Glutamatergic neuron (in vitro differentiated cells): ENCODE measurements at regions not wholly inside any gene's neighbourhood (a gene's known extent, or its start where the extent isn't known, plus 50 kb on each side); places are given as distances from the start of the nearest gene placed in this dataset.

ENCODE experiments used
- DNase-seq: peaks from one replicate; pipeline ENCODE4 v3.0.0; 2022
- H3K27ac Mint-ChIP-seq: one replicate; pipeline ENCODE4 v1.8.0; 2020; ENCODE audit warnings: mild to moderate bottlenecking, mixed read lengths, inconsistent platforms; ENCODE audit not compliant: unreplicated experiment
- H3K27me3 Mint-ChIP-seq: one replicate; pipeline ENCODE4 v1.8.0; 2020; ENCODE audit warnings: mild to moderate bottlenecking, moderate library complexity, mixed read lengths, inconsistent platforms; ENCODE audit not compliant: unreplicated experiment
- H3K36me3 Mint-ChIP-seq: one replicate; pipeline ENCODE4 v1.8.0; 2020; ENCODE audit warnings: mild to moderate bottlenecking, mixed read lengths, inconsistent platforms; ENCODE audit not compliant: unreplicated experiment
- H3K4me1 Mint-ChIP-seq: one replicate; pipeline ENCODE4 v1.8.0; 2020; ENCODE audit warnings: mild to moderate bottlenecking, low read depth, mixed read lengths, inconsistent platforms; ENCODE audit not compliant: unreplicated experiment
- H3K4me3 Mint-ChIP-seq: one replicate; pipeline ENCODE4 v1.8.0; 2020; ENCODE audit warnings: mild to moderate bottlenecking, mixed read lengths, inconsistent platforms; ENCODE audit not compliant: unreplicated experiment
- H3K9me3 Mint-ChIP-seq: one replicate; pipeline ENCODE4 v1.8.0; 2020; ENCODE audit warnings: mild to moderate bottlenecking, moderate library complexity, mixed read lengths, inconsistent platforms; ENCODE audit not compliant: unreplicated experiment
- CTCF ChIP-seq: fragments of 200-600 bp; sonication (generic); IDR thresholded peaks from one replicate; pipeline ENCODE4 v1.5.0; 2021; ENCODE audit not compliant: partially characterized antibody, unreplicated experiment

- Mint-ChIP-seq H3K27ac (no peak overlapping the region), H3K27me3 (peaks cover 2% of the 10 kb centered on the region), H3K4me3 (no peak overlapping the region), H3K36me3 (no peaks in the 10 kb centered on the region), H3K9me3 (no peaks in the 10 kb centered on the region), H3K4me1 (no peaks in the 10 kb centered on the region)
- no peak for TF ChIP-seq CTCF
- no peak for DNase-seq
These were observed 211.9 kb upstream of the CDH6 start for GRCh38 chr5:30981576-30981975.

GRCh38 chr5:30968971-30969370, 224.5 kb upstream of the CDH6 start:
- no peaks in the 10 kb centered on the region for H3K4me1 Mint-ChIP-seq
- TF ChIP-seq CTCF, result no peak
- DNase-seq, result no peak
- peaks cover under 1% of the 10 kb centered on the region for H3K27me3 Mint-ChIP-seq
- no peak overlapping the region for H3K27ac Mint-ChIP-seq
- no peaks in the 10 kb centered on the region for H3K9me3 Mint-ChIP-seq
- no peaks in the 10 kb centered on the region for H3K36me3 Mint-ChIP-seq
- no peak overlapping the region for H3K4me3 Mint-ChIP-seq

GRCh38 chr5:30960036-30960435, 233.4 kb upstream of the CDH6 start:
- H3K36me3 Mint-ChIP-seq, result no peaks in the 10 kb centered on the region
- H3K4me1 Mint-ChIP-seq, result no peaks in the 10 kb centered on the region
- no peak for DNase-seq
- no peak overlapping the region for H3K27ac Mint-ChIP-seq
- peaks cover under 1% of the 10 kb centered on the region for H3K9me3 Mint-ChIP-seq
- no peaks in the 10 kb centered on the region for H3K27me3 Mint-ChIP-seq
- no peak overlapping the region for H3K4me3 Mint-ChIP-seq
- no peak for TF ChIP-seq CTCF

GRCh38 chr5:30959238-30959637, 234.2 kb upstream of the CDH6 start:
- H3K4me1 Mint-ChIP-seq, result no peaks in the 10 kb centered on the region
- no peak overlapping the region for H3K4me3 Mint-ChIP-seq
- TF ChIP-seq CTCF, result no peak
- H3K9me3 Mint-ChIP-seq, result peaks cover 1% of the 10 kb centered on the region
- no peaks in the 10 kb centered on the region for H3K36me3 Mint-ChIP-seq
- H3K27ac Mint-ChIP-seq, result no peak overlapping the region
- H3K27me3 Mint-ChIP-seq, result no peaks in the 10 kb centered on the region
- no peak for DNase-seq

GRCh38 chr5:30957591-30957990, 235.9 kb upstream of the CDH6 start:
- H3K27ac Mint-ChIP-seq, result no peak overlapping the region
- H3K4me1 Mint-ChIP-seq, result no peaks in the 10 kb centered on the region
- TF ChIP-seq CTCF, result no peak
- DNase-seq, result no peak
- no peak overlapping the region for H3K4me3 Mint-ChIP-seq
- H3K9me3 Mint-ChIP-seq, result peaks cover 1% of the 10 kb centered on the region
- H3K36me3 Mint-ChIP-seq, result no peaks in the 10 kb centered on the region
- H3K27me3 Mint-ChIP-seq, result no peaks in the 10 kb centered on the region
